Tibial artery (tissue), 4 donors: ENCODE measurements at regions not wholly inside any gene's neighbourhood (a gene's known extent, or its start where the extent isn't known, plus 50 kb on each side); places are given as distances from the start of the nearest gene placed in this dataset.

Experiments used
- DNase-seq, 2 donors: peaks; one replicate each; pipeline ENCODE4 v3.0.0-alpha.2; 2019
- H3K27ac ChIP-seq, 2 donors: fragments of 200-600 bp; sonication (generic) in 1 of 2; 1 replicate in 1 of 2; 2 replicates in 1 of 2; pipeline ENCODE4 v1.5.1; 2018 to 2019; ENCODE audit warnings: mild to moderate bottlenecking in 1 of 2
- H3K27me3 ChIP-seq, 2 donors: fragments of 200-600 bp; sonication (generic) in 1 of 2; one replicate each; pipeline versions ENCODE4 v1.5.1 to v1.6.0; 2016 to 2019
- H3K36me3 ChIP-seq, 3 donors: fragments of 200-600 bp; sonication (generic) in 2 of 3; one replicate each; pipeline ENCODE4 v1.5.1; 2016 to 2019; ENCODE audit warnings: mild to moderate bottlenecking in 2 of 3
- H3K4me1 ChIP-seq, 4 donors: fragments of 200-600 bp; sonication (generic) in 2 of 4; 1 replicate in 3 of 4; 2 replicates in 1 of 4; pipeline ENCODE4 v1.5.1; 2016 to 2019
- H3K4me3 ChIP-seq, 2 donors: fragments of 200-600 bp; sonication (generic) in 1 of 2; 1 replicate in 1 of 2; 2 replicates in 1 of 2; pipeline ENCODE4 v1.5.1; 2018 to 2019; ENCODE audit warnings: mild to moderate bottlenecking in 2 of 2
- H3K9me3 ChIP-seq, 3 donors: fragments of 200-600 bp; sonication (generic) in 1 of 3; one replicate each; pipeline ENCODE4 v1.5.1; 2016 to 2019
- CTCF ChIP-seq, 2 experiments: fragments of 200-600 bp in 1 of 2; fragments of 450-650 bp in 1 of 2; IDR thresholded peaks; one replicate each; pipeline ENCODE4 v1.5.1; 2017 to 2019; ENCODE audit warnings: antibody characterized with exemption in 2 of 2, mild to moderate bottlenecking in 1 of 2, moderate library complexity in 1 of 2
- intact Hi-C: fragments of 100-400 bp; cut with DNase I; formaldehyde crosslinking; loops from one replicate; pipeline ENCODE4 v1.15.0; 2023; ENCODE audit warnings: low total_unique reads

- Histone ChIP-seq H3K4me3 (no peak overlapping the region), H3K36me3 (no peaks in the 10 kb centered on the region), H3K27me3 (no peaks in the 10 kb centered on the region), H3K27ac (no peak overlapping the region), H3K9me3 (no peaks in the 10 kb centered on the region), H3K4me1 (peaks cover 0 to 6% (median 0%) of the 10 kb centered on the region in 4 donors)
- intact Hi-C loops = no loop called here
- no peak for DNase-seq
- no peak for TF ChIP-seq CTCF (IDR thresholded peaks at IDR 0.05)
Measured at GRCh38 chr2:39937621-39938020, 158.6 kb upstream of the THUMPD2 start.

- Histone ChIP-seq H3K27me3 (no peaks in the 10 kb centered on the region), H3K9me3 (no peaks in the 10 kb centered on the region), H3K4me1 (no peaks in the 10 kb centered on the region), H3K4me3 (no peak overlapping the region), H3K27ac (no peak overlapping the region), H3K36me3 (no peaks in the 10 kb centered on the region)
- intact Hi-C loops = no loop called here
- no peak for DNase-seq
- TF ChIP-seq CTCF (IDR thresholded peaks at IDR 0.05) = no peak
Measured at GRCh38 chr2:39934851-39935250, 155.8 kb upstream of the THUMPD2 start.

DNA sequence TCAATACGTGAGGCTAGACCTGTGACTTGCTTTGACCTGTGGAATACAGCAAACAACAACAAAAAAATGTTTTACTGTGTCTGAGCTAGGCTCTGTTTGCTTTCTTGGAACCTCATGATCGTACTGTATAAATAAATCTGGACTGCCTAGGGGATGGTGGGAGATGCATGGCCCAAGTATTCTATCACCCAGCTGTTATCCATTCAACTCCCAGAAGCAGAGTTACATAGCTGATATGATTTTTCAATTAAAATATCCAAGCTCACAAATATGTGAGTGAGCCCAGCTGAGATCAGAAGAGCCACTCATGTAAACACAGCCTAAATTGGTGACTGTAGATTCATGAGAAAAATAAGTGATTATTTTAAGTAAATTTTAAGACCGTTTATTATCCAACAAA lies 154.1 kb upstream of the THUMPD2 start:
- no peak for DNase-seq
- H3K36me3 ChIP-seq = no peaks in the 10 kb centered on the region
- intact Hi-C loops = no loop called here
- no peak overlapping the region for H3K4me3 ChIP-seq
- no peak overlapping the region for H3K27ac ChIP-seq
- no peaks in the 10 kb centered on the region for H3K9me3 ChIP-seq
- TF ChIP-seq CTCF (IDR thresholded peaks at IDR 0.05) = no peak
- no peaks in the 10 kb centered on the region for H3K4me1 ChIP-seq
- peaks cover 0 to 5% of the 10 kb centered on the region in 2 donors for H3K27me3 ChIP-seq

- no peak for TF ChIP-seq CTCF (IDR thresholded peaks at IDR 0.05)
- H3K4me3 ChIP-seq = no peak overlapping the region
- H3K27ac ChIP-seq = no peak overlapping the region
- H3K36me3 ChIP-seq = no peaks in the 10 kb centered on the region
- no peak for DNase-seq
- H3K4me1 ChIP-seq = no peaks in the 10 kb centered on the region
- intact Hi-C loops = no loop called here
- H3K27me3 ChIP-seq = peaks cover 0 to 5% of the 10 kb centered on the region in 2 donors
- H3K9me3 ChIP-seq = no peaks in the 10 kb centered on the region
Measured at GRCh38 chr2:39932198-39932597, 153.1 kb upstream of the THUMPD2 start.

DNA sequence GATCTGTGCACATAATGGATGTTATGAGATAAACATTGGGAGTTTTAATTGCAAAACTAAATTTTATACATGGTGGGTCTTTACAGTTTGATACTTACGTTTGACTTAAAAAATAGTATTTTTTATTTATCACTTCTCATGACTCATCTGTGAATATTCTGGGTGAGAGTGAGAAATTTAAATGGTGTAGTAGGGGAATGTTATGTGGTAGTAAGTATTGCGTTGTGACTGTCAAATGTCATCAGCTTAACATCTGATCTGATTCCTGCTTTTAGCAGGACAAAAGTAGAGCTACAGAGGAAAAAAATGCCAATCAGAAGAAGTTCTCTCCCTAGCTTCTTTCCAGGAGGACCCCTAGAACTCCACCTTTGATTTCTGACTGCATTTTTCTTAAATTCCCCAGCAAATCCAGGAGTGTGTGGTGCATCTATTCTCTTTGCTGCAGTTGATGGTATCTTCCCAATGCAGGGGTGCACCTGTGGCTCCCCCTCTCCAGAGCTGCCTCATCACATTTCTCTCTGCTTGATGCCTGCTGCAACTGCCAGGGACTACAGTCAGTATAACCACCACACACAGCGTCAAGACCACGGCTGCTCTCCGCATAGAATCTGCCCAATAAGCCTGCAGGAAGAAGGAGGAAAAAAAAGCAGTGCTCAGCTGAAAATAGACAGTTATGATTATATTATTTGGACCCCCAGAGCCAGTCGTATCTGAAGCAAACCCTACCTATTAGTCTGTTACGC lies 151.3 kb upstream of the THUMPD2 start:
- no peaks in the 10 kb centered on the region for H3K9me3 ChIP-seq
- no peak for TF ChIP-seq CTCF (IDR thresholded peaks at IDR 0.05)
- DNase-seq = no peak
- no peaks in the 10 kb centered on the region for H3K36me3 ChIP-seq
- H3K4me3 ChIP-seq = no peak overlapping the region
- H3K27ac ChIP-seq = no peak overlapping the region
- H3K4me1 ChIP-seq = no peaks in the 10 kb centered on the region
- intact Hi-C loops = no loop called here
- peaks cover 0 to 5% of the 10 kb centered on the region in 2 donors for H3K27me3 ChIP-seq
